ENCODE measurements at regions not wholly inside any gene's neighbourhood (a gene's known extent, or its start where the extent isn't known, plus 50 kb on each side); places are given as distances from the start of the nearest gene placed in this dataset.
"Not testable (repeated sequence)": the region's sequence is repeated elsewhere in the genome, so short reads cannot be mapped to it uniquely, and the experiment has no call there.

DNA sequence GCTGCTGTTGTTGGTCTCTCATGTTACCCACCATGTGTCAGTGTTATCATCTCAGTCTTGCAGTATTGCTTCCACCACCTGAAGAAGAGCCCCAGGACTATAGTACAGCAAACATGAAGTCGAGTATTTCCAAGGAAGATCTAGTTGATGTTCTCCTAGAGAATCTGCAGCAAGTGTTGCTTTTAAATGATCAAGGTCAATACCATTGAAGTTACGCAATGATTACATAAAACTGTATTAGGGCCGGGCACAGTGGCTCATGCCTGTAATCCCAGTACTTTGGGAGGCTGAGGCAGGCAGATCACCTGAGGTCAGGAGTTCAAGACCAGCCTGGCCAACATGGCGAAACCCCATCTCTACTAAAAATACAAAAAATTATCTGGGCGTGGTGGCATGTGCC is 173.9 kb downstream of the TJP1 start:
- not testable (repeated sequence) for DNase-seq

DNA sequence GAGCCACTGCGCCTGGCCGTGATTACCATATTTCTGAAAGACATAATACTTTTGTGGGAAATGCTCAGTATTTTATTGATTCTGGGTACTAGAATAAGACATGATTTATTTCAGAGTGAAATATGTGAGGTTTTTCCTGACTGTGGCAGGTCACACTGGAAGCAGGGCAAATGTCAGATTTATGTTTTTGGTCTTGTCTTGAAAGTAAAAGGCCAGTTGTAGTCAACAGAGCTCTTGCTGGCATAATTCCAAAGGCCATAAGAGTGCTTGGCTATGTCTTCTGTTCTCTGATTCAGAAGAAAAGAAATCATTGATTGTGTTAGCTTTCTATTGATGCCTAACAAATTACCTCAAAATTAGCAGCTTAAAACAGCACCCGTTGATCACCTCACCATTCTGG is 176.4 kb downstream of the TJP1 start:
- DNase-seq: no peak

DNA sequence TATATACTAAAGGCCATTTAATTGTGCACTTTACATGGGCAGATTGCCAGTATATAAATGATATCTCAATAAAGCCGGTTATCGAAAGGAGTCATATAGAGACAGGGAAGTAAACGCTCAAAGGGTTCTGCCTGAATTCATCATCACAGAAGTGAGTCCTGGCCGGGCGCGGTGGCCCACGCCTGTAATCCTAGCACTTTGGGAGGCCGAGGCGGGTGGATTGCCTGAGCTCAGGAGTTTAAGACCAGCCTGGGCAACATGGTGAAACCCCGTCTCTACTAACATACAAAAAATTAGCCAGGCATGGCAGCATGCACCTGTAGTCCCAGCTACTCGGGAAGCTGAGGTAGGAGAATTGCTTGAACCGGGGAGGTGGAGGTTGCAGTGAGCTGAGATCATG is 177.9 kb downstream of the TJP1 start:
- DNase-seq: not testable (repeated sequence)

DNA sequence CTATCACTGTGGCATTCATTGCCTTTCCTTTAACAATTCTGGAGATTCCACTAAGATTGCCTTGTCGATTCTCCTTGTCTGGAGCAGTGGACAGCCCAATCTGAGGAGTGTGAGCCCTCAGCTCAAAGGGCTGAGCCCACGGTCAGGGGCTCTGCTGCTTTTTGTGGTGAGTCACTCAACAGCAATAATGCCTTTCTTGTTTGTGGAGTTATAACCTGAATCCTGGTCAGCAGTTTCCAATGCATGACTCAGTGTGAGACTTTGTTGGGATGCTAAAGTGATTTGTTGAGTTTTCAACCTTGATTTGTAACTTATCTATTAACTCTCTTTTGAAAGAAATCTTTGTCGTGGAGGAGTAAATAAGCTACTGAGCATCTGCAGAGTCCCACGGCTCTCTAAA is 183.5 kb downstream of the TJP1 start:
- DNase-seq: no peak

DNA sequence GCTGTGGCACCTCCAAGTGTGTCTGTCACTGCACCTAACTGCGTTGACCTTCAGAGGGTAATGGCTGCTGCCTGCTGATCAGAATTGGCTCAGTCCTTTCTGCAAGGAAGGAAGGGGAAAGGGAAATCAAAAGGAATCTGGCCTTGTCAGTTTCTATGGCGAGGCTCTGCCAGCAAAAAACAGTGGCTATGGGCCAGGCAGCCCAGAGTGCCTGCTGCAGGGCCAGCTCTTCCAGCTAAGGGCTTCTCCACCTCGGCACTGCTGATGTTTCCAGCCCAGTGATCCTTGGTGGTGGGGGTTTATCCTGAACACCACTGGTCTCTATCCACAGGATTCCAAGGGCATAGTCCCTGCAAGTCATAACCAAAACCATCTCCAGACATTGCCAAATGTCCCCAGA is 184.3 kb downstream of the TJP1 start:
- DNase-seq: no peak

DNA sequence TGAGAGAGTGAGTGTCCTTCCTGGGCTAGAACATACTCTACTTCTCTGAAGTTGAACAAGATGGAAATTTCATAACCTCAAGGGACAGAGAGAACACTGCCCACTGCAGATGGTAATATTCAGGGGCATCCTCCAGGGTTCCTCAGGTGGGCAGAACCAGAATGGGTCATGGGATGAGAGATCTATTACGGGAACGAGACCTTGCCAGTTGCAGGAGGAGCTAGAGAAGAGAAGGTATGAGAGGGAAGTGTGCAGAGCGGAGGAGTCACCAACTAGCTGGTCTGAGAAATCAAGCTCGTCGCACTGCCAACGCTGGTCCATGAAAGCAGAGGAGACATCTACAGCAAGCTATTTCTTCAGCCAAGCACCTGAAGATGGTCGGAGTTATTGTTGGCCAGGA is 184.7 kb downstream of the TJP1 start:
- no peak for DNase-seq

DNA sequence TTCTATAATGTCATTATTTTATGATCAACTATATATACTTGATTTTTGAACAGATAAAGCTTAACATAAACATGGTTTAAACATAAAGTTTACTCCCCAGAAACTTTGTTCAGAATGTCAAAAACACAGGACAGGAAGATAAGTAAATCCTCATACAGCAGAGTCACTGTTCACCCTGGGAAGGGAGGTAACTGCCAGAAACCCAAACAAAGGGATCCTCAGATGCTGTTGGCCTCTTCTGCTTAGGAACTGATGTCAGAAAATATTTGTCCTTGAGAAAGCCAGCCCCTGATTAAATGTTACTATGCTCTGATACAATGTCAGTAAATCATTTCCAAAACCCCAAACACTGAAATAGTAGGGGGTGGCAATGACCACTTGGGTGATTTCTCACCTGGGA is 185.3 kb downstream of the TJP1 start:
- no peak for DNase-seq

DNA sequence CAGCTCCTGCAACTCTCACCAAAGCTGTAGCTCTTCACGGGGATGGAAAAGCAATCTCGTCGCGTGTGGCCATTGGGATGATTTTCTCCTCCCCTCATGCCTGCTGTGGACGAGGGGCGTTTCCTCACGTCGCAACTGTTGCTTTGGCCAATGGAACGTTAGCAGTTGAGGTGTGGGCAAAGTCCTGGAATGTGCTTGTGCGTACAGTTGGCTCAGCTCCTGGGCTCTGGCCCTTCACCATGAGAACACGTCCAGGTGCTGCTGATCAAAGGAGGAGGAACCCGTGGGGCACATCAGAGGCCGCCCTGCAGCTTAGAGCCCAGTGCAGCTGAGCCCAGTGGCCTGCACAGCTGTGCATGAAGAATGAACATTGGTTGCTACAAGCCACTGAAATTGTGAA is 186.1 kb downstream of the TJP1 start:
- no peak for DNase-seq

DNA sequence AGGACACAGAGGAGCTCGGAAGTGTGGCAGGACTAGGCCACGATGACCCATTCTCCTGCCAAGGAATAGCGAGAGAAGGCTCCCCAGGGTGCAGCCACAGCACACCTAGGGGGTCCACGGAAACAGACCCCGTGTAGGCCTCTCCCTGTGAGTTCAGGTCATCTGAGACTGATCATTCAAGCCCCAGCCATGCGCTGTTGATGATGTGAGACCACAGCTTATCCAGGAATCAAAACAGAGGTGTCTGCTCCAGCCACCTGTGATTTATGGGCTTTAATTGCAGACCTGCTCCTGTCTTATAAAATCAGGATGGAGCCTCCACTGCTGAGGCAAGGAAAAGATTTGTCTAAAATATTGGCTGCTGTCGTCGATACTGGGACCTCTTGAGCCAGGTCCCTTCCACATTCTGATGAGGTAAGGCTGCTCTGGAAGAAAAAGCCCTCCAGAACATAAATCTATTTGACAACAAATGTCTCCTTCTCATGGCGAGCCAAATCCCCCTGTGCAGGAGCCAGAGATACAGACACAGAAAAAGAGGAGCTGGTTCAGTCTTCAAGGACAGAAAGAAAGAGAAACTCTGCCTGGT is 186.7 kb downstream of the TJP1 start:
- no peak for DNase-seq

DNA sequence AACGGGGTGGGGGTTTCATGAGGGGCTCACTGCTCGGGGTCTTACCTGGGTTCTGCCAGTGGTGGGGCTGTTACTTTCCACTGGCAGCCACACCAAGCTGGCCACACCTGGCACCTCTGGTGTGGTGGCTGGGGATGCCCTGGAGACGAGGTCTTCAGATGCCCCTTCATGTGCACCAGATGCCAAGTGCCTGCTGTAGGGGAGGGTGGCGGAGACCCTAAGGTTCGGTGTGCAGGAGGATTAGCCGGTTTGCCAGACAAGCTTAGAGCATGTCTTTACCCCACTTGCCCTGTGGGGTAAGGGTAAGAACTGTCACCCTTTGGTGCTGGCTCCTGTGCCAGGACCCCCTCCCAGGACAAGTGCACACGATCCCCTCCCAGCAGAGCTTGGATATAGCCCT is 188.3 kb downstream of the TJP1 start:
- DNase-seq: no peak

DNA sequence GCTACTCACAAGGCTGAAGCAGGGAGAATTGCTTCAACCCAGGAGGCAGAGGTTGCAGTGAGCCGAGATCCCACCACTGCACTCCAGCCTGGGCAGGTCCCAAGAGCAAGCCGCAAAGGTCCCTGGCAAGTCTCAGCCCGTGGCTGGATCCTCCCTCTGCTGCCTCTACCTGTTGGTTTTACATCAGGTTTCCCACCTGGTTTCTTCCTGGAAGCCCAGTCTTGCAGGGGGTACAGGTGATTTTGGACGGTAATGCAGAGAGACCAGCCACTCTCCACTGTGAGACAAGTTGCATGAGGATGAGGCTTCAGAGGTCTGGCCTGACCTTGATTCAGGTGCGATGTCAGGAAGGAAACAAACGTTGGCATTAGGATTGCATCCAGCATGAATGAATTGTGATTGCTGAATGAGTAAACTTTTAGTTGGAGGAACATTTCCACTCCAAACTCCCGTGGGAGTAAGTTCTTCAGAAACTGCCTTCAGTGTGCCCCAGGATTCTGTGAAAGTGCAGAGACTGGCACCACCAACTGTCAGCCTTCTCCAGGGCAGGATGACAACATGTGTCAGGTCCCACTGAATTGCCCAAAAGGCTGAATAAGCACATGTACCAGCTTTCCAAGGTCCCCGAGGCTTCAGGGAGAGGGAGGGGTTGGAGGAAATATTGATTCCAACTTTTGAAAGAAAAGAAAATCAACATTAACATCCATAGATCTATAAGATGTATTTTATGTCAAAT is 189.4 kb downstream of the TJP1 start:
- DNase-seq: no peak

DNA sequence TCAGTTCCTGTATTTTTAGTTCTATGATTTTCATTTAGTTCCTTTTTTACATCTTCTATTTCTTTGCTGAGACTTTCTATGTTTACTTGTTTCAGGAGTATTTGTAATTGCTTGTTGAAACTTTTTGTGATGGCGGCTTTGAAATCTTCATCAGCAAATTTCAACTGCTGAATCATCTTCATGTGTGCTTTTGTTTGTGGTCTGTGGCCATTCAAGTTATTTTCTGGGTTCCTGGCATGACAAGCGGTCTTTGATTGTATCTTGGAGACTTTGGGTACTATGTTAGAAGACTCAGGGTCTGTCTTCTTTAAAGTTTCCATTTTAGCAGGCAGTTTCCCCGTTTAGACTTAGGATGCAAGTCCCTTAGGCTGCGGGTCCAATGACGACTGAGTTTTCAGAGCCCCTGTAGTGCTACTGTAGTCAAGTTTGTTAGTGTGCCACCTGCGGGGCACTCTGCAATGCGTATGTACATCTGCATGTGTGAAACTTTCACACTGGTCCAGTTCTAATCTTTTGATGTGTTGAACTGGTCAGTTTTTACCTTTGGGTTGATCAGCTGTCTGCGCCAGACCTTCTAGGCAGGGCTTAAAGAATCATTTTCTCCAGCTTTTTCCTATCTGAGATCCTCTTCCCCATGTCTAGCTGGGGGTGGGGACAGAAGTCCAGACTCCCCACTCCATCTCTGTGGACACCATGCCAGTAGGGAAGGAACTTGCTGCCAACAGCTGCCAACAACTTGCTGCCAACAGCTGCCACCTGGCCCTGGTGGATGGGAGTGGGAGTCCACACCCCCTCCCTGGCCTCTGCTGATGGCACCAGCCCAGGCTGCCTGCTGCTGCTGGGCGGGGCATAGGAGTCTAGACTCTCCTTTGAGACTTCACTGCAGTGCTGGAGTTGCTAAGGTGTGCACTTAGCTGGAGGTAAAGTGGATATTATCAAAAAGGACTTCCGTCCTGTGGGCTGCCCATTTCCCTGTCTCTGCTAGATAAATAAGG is 190.9 kb downstream of the TJP1 start:
- peak; percentile 67 for DNase-seq

DNA sequence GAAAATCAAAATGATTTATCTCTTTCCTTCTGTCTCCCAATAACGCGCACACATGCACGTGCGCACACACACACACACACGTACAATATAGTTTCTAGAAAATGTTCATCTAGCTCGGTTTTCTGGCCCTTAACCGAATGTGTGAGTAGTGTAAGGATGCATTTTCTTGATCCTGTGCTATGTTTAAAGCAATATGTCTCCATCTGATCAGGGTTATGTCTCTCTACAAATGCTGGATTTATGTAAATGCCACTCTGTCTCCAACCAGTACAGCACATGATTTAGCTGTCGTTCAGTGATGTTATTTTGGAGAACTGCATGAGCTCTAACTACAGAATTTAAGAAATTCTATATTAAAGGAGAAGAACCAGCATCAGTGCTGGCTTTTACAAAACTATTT is 198.0 kb downstream of the TJP1 start:
- no peak for DNase-seq

DNA sequence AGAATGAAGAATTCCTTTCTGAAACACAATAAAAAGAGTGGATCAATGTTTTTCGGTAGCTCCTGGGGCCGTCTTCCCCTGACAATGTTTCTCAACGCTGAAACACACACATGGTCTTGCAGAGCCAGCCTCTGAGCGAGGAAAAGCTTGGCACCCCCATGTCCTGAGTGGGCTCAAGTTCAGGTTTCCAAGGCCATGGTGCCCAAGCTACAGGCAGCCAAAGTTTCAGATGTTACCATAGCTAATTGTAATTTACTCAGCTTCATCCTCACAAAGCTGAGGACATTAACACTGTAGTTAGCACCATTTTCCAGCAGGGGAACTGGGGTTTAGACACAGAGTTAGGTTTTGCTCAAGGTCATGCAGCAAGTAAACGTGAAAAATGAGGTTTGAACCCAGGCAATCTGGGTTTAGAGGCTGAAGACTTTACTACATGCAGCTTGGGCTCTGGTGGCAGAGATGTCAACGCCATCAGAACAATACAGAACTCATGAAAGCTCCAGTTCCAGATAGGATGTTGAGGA is 199.1 kb downstream of the TJP1 start:
- no peak for DNase-seq

DNA sequence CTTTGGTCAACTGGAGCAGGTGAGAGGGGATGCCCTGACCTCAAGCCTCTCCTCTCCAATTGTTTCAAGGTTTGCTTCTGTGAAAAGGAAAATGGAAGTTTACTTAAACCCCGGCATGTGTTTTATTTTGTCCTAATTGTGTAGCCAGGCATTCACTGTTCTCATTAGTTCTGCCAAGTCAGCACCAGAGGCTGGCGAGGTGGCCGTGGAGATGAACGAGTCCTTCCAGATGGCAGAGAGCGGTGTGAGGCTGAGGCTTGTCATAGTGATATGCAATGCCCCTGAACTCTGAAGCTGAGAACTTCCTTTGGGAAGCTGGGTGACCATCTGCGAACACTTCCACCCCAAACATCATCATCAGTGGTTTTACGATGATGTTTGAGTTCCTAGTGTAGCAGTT is 199.6 kb downstream of the TJP1 start:
- DNase-seq: no peak

DNA sequence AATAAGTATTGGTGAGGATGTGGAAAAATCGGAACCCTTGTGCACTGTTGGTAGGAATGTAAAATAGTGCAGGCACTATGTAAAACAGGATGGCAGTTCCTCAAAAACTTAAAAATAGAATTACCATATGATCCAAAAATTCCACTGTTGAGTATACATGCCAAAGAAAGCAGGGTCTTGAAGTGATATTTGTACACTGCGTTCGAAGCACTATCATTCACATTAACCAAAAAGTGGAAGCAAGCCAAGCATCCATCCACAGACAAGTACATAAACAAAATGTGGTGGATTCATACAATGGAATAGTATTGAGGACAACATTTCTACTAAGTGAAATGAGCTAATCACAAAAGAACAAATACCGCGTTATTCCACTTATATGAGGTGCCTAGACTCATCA is 200.7 kb downstream of the TJP1 start:
- DNase-seq: no peak

DNA sequence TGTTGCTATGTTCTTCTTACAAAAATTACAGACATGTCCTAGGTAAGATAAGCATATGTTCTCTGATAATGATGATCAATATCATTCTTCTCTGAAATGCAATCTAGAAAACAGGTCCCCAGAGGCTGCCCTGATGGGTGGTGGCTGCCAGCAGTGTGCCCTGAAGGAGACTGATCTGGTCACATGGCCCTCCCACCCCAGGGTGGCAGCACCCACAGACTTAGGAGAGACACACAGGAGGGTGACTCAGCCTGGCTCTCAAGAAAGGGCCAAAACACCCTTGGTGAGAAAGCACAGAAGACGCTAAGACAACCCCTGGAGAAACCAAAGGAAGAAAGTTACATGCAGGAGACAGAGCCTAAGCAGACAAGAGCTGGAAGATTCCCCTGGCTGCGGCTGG is 203.7 kb downstream of the TJP1 start:
- no peak for DNase-seq

DNA sequence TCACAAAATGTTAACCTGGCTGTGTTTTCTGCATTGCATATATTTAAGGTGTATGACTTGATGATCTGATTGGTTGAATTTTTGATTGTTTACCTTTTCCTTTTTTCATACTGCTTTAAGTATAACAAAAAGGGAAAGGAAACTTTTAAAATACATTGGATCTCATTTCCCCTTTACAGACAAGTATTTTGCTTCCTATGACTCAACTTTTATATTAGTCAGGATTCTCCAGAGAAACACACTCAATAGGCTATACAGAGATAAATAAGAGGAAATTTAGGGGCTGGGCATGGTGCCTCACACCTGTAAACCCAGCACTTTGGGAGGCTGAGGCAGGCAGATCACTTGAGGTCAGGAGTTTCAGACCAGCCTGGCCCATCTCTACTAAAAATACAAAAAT is 205.8 kb downstream of the TJP1 start:
- DNase-seq: no peak

DNA sequence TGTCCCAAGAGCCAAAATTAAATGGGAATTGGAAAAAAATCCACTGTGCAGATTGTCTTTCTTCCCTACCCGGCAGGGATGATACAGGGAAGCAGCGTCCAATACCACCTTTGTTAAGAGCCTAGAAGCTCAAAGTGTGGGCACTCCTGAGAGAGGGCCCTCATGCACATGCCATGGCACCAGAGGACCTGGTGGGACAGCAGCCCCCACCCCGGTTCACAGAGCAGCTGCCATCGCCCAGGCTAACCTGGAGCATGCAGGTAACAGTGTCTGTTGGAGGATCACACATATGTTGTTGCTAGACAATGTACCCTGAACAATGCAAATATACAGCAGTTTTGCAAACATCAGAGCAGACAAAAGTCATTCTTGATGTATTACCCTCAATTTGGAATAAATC is 206.5 kb downstream of the TJP1 start:
- no peak for DNase-seq

DNA sequence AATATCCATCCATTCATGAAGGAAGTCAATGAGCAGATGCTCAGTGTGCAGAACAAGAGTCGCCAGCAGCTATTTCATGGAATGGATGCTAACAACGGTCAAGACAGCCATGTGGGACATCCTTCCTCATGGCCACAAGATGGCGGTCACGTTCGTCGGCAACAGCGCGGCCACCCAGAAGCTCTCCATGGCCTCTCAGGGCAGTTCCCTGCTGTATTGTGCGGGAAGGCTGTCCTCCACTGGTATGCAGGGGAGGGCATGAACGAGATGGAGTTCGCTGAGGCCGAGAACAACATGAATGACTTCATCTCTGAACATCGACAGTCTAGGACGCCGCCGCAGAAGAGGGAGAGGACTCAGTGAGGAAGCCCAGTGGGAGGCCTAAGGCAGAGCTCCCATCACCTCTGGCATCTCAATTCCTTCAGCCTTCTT is 208.3 kb downstream of the TJP1 start:
- no peak for DNase-seq

DNA sequence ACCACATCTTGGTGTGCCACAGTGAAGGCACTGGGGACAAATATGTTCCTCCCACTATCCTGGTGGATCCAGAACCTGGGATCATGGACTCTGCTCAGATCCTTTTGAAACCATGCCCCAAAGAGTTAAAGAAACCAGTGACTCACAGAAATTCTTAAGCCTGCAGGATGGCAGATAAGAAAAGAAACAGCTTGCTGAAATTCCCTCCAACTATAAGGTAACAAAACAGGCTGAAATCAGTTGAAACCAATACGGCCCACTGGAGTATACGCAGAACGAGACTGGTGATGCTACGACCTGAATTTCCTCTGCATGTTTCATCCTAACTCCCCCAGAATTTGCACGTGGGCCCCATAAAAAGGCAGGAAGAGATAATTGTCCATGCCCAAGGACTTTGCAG is 209.6 kb downstream of the TJP1 start:
- DNase-seq: no peak

DNA sequence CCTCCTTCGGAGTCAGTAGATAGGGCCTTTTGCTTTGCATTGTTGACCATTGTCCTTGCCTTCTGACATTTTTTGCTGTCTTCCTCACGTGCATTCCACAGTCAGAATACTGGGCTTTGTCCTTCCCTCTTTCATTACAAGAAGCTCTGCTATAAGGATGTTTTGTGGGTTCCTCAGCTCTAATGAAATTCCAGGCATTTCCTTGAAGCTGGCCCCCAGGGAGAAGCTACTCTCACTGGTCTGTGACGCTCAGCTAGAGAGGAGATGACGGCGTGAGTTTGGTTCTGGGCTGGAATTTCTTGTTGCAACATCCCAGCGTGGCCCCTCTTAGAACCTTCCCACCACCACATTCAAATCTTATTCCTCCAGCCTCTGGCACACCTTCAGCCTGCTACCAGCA is 210.2 kb downstream of the TJP1 start:
- no peak for DNase-seq

DNA sequence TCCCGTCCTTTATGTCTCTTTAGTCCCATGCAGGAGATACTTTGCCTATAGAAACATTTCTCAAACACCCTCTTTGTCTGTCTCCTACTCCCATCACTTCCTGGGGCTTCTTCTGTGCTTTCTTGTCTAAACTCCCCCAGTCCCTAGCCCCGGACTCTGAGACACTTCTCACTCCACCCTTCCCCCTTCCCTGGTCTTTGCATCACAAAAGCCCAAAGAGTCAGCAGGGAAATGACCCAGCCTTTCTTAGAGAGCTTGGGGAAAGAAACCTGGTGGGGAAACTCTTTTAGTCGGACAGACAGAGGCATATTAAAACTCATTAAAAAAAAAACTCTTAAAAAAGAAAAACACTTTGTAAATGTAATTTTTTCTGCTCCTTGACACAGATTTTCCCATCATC is 211.2 kb downstream of the TJP1 start:
- no peak for DNase-seq

DNA sequence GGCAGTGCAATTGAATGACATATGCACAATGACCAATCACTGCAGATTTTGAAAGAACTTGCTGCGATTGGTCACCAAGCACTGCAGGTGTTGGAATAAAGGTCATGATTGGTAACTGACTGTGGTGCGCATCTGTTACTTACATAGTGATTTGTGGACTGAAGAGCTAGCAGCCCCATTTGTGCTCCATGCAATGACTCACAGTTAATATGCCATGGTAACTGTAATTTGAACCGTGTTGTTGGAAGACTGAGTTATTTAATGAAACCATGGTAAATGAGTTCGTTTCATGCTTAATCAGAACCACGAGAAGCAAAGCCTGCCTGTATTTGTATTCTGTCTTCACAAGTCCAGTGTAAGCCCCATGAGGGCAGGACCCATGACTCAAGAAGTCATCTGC is 220.5 kb downstream of the TJP1 start:
- no peak for DNase-seq

All from NCI-H1105 treated with DMSO at 0.1 percent for 48 hours (cell line).